Upper lobe of left lung (tissue), 4 donors: ENCODE measurements at regions not wholly inside any gene's neighbourhood (a gene's known extent, or its start where the extent isn't known, plus 50 kb on each side); places are given as distances from the start of the nearest gene placed in this dataset.

Experiments used
- EP300 ChIP-seq, 4 donors: sonication (generic); formaldehyde crosslinking; IDR thresholded peaks; one replicate each; pipeline ENCODE4 v1.5.1; 2017; ENCODE audit warnings: antibody characterized with exemption in 4 of 4, control low read depth in 2 of 4
- POLR2A ChIP-seq, 4 donors: fragments of 450-650 bp; IDR thresholded peaks; one replicate each; pipeline ENCODE4 v1.5.1; 2016 to 2017; ENCODE audit warnings: antibody characterized with exemption in 4 of 4, mild to moderate bottlenecking in 2 of 4
- POLR2AphosphoS5 ChIP-seq, 2 donors: sonication (generic); formaldehyde crosslinking; IDR thresholded peaks; one replicate each; pipeline ENCODE4 v1.5.1; 2017; ENCODE audit warnings: antibody characterized with exemption in 2 of 2
- TF ChIP-seq, protein P1 (sequence below), 6 experiments: fragments of 450-650 bp in 4 of 6; fragments of 200-600 bp in 2 of 6; sonication (generic) in 2 of 6; IDR thresholded peaks; one replicate each; pipeline ENCODE4 v1.5.1; 2016 to 2019; ENCODE audit warnings: antibody characterized with exemption in 6 of 6

DNA sequence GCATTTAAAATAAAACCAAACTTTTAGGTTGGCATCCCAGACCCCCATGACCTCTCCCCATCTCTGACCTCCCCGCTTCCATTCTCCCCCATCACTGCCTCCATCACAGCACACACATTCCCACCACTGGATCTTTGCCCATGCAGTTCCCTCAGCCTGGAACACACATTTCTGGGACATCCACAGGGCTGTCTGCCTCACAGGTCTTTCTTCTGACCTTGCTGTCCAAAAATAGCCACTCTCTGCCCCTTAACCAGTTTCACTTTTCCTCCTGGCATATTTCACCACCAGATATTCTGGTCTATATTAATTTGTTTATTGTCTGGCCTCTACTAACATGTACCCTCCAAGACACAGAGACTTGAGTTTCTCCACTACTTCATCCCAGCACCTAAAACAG, 75.2 kb upstream of the PRDM11 start:
- TF ChIP-seq, protein P1, sequence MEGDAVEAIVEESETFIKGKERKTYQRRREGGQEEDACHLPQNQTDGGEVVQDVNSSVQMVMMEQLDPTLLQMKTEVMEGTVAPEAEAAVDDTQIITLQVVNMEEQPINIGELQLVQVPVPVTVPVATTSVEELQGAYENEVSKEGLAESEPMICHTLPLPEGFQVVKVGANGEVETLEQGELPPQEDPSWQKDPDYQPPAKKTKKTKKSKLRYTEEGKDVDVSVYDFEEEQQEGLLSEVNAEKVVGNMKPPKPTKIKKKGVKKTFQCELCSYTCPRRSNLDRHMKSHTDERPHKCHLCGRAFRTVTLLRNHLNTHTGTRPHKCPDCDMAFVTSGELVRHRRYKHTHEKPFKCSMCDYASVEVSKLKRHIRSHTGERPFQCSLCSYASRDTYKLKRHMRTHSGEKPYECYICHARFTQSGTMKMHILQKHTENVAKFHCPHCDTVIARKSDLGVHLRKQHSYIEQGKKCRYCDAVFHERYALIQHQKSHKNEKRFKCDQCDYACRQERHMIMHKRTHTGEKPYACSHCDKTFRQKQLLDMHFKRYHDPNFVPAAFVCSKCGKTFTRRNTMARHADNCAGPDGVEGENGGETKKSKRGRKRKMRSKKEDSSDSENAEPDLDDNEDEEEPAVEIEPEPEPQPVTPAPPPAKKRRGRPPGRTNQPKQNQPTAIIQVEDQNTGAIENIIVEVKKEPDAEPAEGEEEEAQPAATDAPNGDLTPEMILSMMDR (IDR thresholded peaks at IDR 0.05), result no peak
- no peak for TF ChIP-seq POLR2A (IDR thresholded peaks at IDR 0.05)
- TF ChIP-seq POLR2AphosphoS5 (IDR thresholded peaks at IDR 0.05), result no peak
- no peak for TF ChIP-seq EP300 (IDR thresholded peaks at IDR 0.05)
